IPS-20b (cell line): ENCODE measurements at regions not wholly inside any gene's neighbourhood (a gene's known extent, or its start where the extent isn't known, plus 50 kb on each side); places are given as distances from the start of the nearest gene placed in this dataset.

Experiments used
- H3K27ac ChIP-seq: one replicate; pipeline ENCODE4 v1.5.1; 2013; ENCODE audit warnings: low read length
- H3K27me3 ChIP-seq: 2 replicates; pipeline ENCODE4 v1.6.1; 2013; ENCODE audit warnings: mild to moderate bottlenecking, low read length, inconsistent platforms; ENCODE audit not compliant: insufficient read depth
- H3K36me3 ChIP-seq: 2 replicates; pipeline ENCODE4 v1.6.1; 2013; ENCODE audit warnings: low read depth, mild to moderate bottlenecking, inconsistent platforms, low read length, moderate library complexity; ENCODE audit not compliant: insufficient read depth
- H3K4me1 ChIP-seq: 2 replicates; pipeline ENCODE4 v1.6.1; 2013; ENCODE audit warnings: mild to moderate bottlenecking, control low read depth, inconsistent platforms, low read length, moderate library complexity; ENCODE audit not compliant: insufficient read depth
- H3K4me3 ChIP-seq: 2 replicates; pipeline ENCODE4 v1.5.1; 2013; ENCODE audit warnings: mild to moderate bottlenecking, low read length, inconsistent platforms
- H3K9ac ChIP-seq: 2 replicates; pipeline ENCODE4 v1.6.1; 2013; ENCODE audit warnings: low read depth, mild to moderate bottlenecking, inconsistent platforms, low read length, moderate library complexity
- H3K9me3 ChIP-seq: 2 replicates; pipeline ENCODE4 v1.6.1; 2013; ENCODE audit warnings: mild to moderate bottlenecking, low read depth, low read length, inconsistent platforms; ENCODE audit not compliant: insufficient read depth

DNA sequence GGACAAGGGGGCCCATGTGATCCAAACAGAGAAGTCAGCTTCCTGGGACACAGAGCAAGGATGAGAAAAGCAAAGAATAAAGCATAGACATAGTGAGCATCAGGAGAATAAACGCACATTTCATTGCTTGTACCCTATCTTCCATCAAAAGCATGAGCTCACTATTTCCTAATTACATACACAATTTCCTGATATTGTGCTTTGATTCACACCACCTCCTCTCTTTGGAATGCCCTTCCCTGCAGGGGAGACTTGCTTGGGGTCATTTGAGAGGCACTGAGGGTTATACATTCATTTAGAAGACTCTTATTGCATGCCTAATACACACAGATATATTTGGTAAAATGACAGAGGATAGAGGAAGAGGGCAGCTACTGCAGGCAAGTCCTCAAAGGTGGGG is 185.4 kb downstream of the SEC16B start:
- Histone ChIP-seq H3K4me1 (peaks cover 8% of the 10 kb centered on the region; the same call in 1 of the 2 replicates), H3K36me3 (no peaks in the 10 kb centered on the region), H3K9me3 (no peaks in the 10 kb centered on the region), H3K27me3 (no peaks in the 10 kb centered on the region), H3K27ac (no peak overlapping the region), H3K9ac (no peak overlapping the region), H3K4me3 (no peak overlapping the region)

GRCh38 chr1:177783051-177783450 is 186.8 kb downstream of the SEC16B start:
- Histone ChIP-seq H3K4me1 (peaks cover 13% of the 10 kb centered on the region), H3K9me3 (no peaks in the 10 kb centered on the region), H3K27ac (no peak overlapping the region), H3K36me3 (no peaks in the 10 kb centered on the region), H3K4me3 (no peak overlapping the region), H3K9ac (no peak overlapping the region), H3K27me3 (no peaks in the 10 kb centered on the region)

DNA sequence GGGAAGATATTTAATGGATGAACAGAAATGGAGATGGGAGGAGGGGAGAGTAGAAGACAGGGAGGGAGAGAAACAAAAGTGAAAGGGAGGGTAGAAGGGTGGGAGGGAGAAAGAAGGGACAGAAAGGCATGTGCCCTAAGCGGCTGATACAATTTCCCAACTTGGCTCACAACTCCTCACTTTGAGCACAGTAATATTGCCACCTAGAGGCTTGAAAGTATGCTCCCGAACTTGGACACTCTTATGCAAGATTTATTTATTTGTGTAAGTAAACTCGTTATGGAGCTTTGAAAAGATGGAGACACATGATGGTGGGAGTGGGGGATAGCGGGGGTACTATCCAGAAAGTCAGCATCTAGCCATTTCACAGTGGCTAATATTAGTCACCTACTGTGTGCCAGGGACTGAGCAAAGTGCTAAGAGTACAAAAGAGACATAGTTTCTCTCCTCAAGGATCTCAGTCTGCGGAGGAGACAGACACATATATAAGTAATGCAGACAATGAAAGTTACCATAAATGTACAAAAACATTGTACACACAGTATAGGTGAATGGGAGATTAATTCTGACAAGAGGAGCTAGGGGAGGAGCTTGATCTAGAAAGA is 189.7 kb downstream of the SEC16B start:
- peaks cover 13% of the 10 kb centered on the region for H3K4me1 ChIP-seq
- H3K9ac ChIP-seq = no peak overlapping the region
- no peaks in the 10 kb centered on the region for H3K9me3 ChIP-seq
- H3K27me3 ChIP-seq = no peaks in the 10 kb centered on the region
- H3K36me3 ChIP-seq = no peaks in the 10 kb centered on the region
- no peak overlapping the region for H3K27ac ChIP-seq
- no peak overlapping the region for H3K4me3 ChIP-seq

DNA sequence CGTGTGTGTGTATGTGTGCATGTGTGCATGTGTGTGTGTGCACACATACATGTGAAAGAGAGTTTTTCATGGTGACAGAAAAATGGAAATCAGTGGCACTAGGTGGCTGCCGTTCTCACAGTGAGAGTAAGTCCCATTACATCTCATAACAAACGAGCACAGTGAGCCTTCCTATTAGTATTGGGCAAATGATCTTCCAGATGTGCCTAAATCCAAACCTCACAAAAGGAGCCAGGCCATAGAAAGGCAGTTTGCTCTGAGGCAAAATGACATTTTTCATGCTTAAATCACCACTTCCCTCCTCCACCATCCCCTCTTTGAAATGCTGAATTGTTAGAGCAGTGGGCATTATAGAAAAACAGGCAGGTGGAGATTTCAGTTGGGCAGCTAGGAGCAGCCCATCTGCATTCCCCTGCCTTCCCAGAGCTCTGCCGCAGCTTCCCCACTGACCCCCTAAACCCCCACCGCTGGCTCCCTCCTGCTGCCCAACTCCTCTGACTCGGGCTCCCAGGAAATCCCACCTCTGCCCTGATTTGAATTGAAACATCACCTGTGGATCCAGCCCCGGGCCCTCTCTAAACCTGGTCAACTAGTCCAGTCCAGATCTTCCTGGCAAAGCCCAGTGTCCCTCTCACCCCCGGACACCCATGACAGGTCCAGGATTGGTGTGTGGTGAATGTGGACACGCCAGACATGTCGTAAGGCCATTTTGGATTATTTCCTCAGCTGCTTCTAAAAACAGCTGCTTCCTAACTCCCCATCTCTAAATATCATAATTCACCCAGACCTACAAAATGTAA is 190.5 kb downstream of the SEC16B start:
- Histone ChIP-seq H3K4me1 (peaks cover 13% of the 10 kb centered on the region), H3K4me3 (peak overlapping the region; percentile 24), H3K27ac (no peak overlapping the region), H3K36me3 (no peaks in the 10 kb centered on the region), H3K9me3 (peaks cover 4% of the 10 kb centered on the region), H3K9ac (no peak overlapping the region), H3K27me3 (no peaks in the 10 kb centered on the region)

DNA sequence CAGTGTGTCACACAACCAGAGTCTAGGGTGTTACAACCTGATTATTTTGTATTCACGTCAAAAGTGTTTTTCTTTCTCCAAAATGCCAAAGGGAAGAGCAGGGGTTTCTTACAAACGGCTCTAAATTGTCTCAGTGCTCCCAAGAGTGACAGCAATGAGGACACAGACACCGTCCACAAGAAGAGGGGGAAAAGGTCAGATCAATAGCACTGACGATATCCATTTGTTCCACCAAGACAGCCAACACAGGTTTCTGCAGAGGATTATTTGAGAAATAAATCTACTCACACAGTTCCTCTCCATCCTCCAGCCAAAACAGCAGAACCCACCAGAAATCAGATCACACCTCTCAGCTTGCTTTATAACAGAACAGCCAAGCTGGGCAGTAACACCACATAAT is 193.9 kb downstream of the SEC16B start:
- no peak overlapping the region for H3K27ac ChIP-seq
- no peaks in the 10 kb centered on the region for H3K36me3 ChIP-seq
- peaks cover 13% of the 10 kb centered on the region for H3K4me1 ChIP-seq
- H3K9ac ChIP-seq = no peak overlapping the region
- H3K9me3 ChIP-seq = peaks cover 20% of the 10 kb centered on the region
- H3K27me3 ChIP-seq = no peaks in the 10 kb centered on the region
- no peak overlapping the region for H3K4me3 ChIP-seq

DNA sequence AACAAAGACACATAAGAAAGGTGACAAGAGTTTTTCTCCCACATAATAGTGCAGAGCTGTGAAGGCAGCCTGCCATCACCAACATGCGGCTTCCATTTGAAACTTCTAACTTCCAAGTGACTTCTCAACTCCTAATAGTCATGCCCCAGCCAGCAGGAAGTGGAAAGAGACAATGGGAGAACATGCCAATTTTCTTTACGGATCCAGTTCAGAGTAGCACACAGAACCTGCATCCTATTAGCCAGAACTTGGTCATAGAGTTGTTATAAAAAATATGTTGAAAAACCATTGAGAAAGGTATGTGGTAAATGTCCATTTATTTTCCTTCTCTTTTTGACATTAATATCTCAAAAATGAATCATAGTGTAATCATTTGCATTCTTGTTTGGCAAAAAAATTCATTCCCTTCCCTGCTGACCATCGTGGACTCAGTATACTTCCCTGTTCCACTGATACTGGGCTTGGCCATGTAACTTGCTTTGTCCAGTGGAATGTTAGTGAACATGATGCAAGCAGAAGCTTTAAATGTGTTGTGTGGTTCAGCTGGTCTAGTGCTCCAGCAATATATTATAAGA is 197.4 kb downstream of the SEC16B start:
- H3K9me3 ChIP-seq = peaks cover 20% of the 10 kb centered on the region
- H3K4me3 ChIP-seq = no peak overlapping the region
- H3K36me3 ChIP-seq = no peaks in the 10 kb centered on the region
- H3K27ac ChIP-seq = no peak overlapping the region
- H3K27me3 ChIP-seq = no peaks in the 10 kb centered on the region
- H3K9ac ChIP-seq = no peak overlapping the region
- H3K4me1 ChIP-seq = no peaks in the 10 kb centered on the region

- Histone ChIP-seq H3K4me3 (no peak overlapping the region), H3K9ac (no peak overlapping the region), H3K27ac (no peak overlapping the region), H3K36me3 (no peaks in the 10 kb centered on the region), H3K9me3 (peaks cover 20% of the 10 kb centered on the region), H3K4me1 (no peaks in the 10 kb centered on the region), H3K27me3 (no peaks in the 10 kb centered on the region)
Observed at GRCh38 chr1:177771688-177772087, 198.2 kb downstream of the SEC16B start.

DNA sequence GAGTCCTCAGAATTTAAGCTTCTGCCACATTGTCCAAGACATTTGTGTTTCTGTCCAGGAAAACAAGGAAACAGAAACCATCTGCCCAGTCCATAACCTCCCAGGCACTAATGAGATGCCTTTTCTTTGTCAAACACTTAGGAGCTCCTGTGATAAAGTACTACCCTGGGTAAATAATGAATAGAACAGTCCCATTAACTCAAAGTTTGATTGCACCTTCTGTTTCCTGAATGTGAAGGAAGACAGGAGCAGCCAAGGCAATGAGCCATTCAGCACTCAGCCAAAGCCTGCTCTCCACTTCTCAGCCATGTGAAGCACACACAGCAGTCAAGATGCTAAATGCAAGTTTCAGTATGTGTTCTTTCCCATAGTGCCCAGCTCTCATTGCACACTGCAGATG is 199.8 kb downstream of the SEC16B start:
- Histone ChIP-seq H3K4me3 (no peak overlapping the region), H3K27me3 (no peaks in the 10 kb centered on the region), H3K9ac (no peak overlapping the region), H3K36me3 (no peaks in the 10 kb centered on the region), H3K9me3 (peaks cover 20% of the 10 kb centered on the region), H3K4me1 (no peaks in the 10 kb centered on the region), H3K27ac (no peak overlapping the region)

- Histone ChIP-seq H3K4me1 (peaks cover 6% of the 10 kb centered on the region; the same call in 1 of the 2 replicates), H3K9me3 (peaks cover 8% of the 10 kb centered on the region; the same call in 1 of the 2 replicates)
Observed at GRCh38 chr1:177755851-177756560, 213.9 kb downstream of the SEC16B start.

DNA sequence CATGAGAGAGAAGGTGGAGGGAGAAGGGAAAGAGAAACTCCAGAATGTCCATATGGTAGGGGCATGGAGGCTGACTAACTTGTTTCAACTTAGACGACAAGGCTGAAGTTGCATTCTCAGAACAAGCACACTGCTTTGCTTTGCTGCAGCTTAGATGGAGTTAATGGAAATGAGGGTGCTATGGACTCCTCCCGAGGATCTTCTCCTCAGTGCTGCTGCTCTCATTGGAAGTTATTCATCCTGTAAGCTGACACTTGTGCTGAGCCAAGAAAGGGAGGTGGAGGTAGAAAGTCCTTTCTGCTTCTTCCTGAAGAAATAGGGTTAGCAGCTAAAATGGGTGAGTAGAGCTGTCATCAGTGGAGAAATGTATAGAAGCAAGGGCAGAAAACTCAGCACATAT is 215.3 kb downstream of the SEC16B start:
- H3K9me3 ChIP-seq = peaks cover 8% of the 10 kb centered on the region; the same call in 1 of the 2 replicates
- no peaks in the 10 kb centered on the region for H3K36me3 ChIP-seq
- H3K27me3 ChIP-seq = no peaks in the 10 kb centered on the region
- H3K9ac ChIP-seq = no peak overlapping the region
- no peak overlapping the region for H3K4me3 ChIP-seq
- H3K27ac ChIP-seq = no peak overlapping the region
- H3K4me1 ChIP-seq = peaks cover 6% of the 10 kb centered on the region; the same call in 1 of the 2 replicates

More at GRCh38 chr1:177755851-177756560, 213.9 kb downstream of the SEC16B start:
- Histone ChIP-seq H3K36me3 (no peaks in the 10 kb centered on the region), H3K4me3 (no peak overlapping the region), H3K9ac (no peak overlapping the region), H3K27ac (no peak overlapping the region), H3K27me3 (no peaks in the 10 kb centered on the region)

DNA sequence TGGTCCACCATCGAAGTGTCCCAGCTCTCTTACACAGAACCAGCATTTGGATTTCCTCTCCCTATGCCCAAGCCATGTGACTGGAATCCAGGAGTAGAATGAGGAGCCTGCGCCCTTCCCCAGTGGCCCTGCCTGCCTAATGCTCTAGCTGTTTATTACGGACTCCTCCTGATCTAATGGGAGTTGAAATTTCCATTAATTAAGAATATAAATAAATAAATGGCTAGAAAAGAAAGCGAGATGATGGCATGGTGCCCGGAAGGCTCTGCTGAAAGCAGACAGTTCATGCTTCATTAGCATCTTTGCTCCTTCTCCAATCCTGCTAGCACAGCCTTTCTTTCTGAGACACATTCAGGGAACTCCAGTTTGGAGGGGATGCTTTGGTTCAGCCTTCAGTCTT is 216.2 kb downstream of the SEC16B start:
- Histone ChIP-seq H3K27ac (no peak overlapping the region), H3K4me3 (no peak overlapping the region), H3K9me3 (peaks cover 4% of the 10 kb centered on the region; the same call in 1 of the 2 replicates), H3K9ac (no peak overlapping the region), H3K4me1 (peaks cover 6% of the 10 kb centered on the region; the same call in 1 of the 2 replicates), H3K36me3 (no peaks in the 10 kb centered on the region), H3K27me3 (no peaks in the 10 kb centered on the region)
